HG03175 (cell line): ENCODE measurements at regions not wholly inside any gene's neighbourhood (a gene's known extent, or its start where the extent isn't known, plus 50 kb on each side); places are given as distances from the start of the nearest gene placed in this dataset.

Experiments used
- ATAC-seq: cut with Tn5 transposase; IDR thresholded peaks from one replicate; pipeline ENCODE4 v1.9.1; 2021; ENCODE audit warnings: mild to moderate bottlenecking, moderate library complexity; ENCODE audit not compliant: unreplicated experiment

- ATAC-seq: no peak
Measured at GRCh38 chr5:56289602-56289987, 56.5 kb upstream of the ANKRD55 start.

GRCh38 chr5:56288873-56289601 is 55.9 kb upstream of the ANKRD55 start:
- no peak for ATAC-seq

- ATAC-seq: no peak
Measured at GRCh38 chr5:56286015-56286884, 53.1 kb upstream of the ANKRD55 start.

- ATAC-seq: no peak
Measured at GRCh38 chr5:56282951-56283350, 49.8 kb upstream of the ANKRD55 start.
